ENCODE measurements at regions not wholly inside any gene's neighbourhood (a gene's known extent, or its start where the extent isn't known, plus 50 kb on each side); places are given as distances from the start of the nearest gene placed in this dataset.

DNA sequence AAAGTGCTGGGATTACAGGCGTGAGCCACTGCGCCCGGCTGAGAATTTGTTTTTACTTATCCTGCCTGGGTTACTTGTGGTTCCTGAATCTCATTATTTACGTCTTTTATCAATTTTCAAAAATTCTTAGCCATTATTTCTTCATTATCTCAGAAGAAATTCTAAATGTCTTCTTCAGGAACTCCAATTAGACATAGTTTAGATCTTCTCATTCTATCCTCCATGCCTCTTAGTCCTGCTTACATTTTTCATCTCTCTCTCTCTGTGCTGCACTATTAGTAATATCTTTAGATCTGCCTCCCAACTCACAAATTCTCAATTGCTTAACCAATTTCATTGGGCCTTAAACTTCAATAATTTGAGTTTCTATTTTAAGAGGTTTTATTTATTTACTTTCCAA lies 124.4 kb upstream of the MRPS22 start:
- H3K4me1 ChIP-seq (ENCODE audit: control insufficient read depth, insufficient read depth, low read length), result no peaks in the 10 kb centered on the region
- POLR2A ChIA-PET, result no interaction called here
- no peak overlapping the region for H3K4me3 ChIP-seq (ENCODE audit: low read depth in 2 of 2, low read length in 2 of 2)
- in situ Hi-C loops (cut with HindIII; ENCODE audit: low pct_unique_long_range_greater_than_20kb, low sequenced_read_pairs), result no loop called here
- no peaks in the 10 kb centered on the region for H3K36me3 ChIP-seq (ENCODE audit: control insufficient read depth, insufficient read depth, low read length)
- intact Hi-C loops (cut with micrococcal nuclease; ENCODE audit: unreplicated experiment), result no loop called here
- no peak overlapping the region for H3K27ac ChIP-seq (ENCODE audit: low read length)
- no peak for DNase-seq (ENCODE audit: low read depth, low spot score)
- CTCF ChIA-PET, result no interaction called here
- no peaks in the 10 kb centered on the region for H3K27me3 ChIP-seq (ENCODE audit: control insufficient read depth, insufficient read depth, low read length)
- no TSS peak for BruUV-seq (replicated peaks)
- TF ChIP-seq TCF7L2 (IDR thresholded peaks at IDR 0.05; ENCODE audit: low read depth, low read length) (no peak), POLR2AphosphoS5 (IDR thresholded peaks at IDR 0.05; ENCODE audit: low read depth, low read length) (no peak), CTCF (IDR thresholded peaks at IDR 0.05) (no peak), SIN3A (IDR thresholded peaks at IDR 0.05; ENCODE audit: borderline replicate concordance, insufficient read depth, low read depth, low read length) (no peak)
- TF ChIP-seq, protein P1, sequence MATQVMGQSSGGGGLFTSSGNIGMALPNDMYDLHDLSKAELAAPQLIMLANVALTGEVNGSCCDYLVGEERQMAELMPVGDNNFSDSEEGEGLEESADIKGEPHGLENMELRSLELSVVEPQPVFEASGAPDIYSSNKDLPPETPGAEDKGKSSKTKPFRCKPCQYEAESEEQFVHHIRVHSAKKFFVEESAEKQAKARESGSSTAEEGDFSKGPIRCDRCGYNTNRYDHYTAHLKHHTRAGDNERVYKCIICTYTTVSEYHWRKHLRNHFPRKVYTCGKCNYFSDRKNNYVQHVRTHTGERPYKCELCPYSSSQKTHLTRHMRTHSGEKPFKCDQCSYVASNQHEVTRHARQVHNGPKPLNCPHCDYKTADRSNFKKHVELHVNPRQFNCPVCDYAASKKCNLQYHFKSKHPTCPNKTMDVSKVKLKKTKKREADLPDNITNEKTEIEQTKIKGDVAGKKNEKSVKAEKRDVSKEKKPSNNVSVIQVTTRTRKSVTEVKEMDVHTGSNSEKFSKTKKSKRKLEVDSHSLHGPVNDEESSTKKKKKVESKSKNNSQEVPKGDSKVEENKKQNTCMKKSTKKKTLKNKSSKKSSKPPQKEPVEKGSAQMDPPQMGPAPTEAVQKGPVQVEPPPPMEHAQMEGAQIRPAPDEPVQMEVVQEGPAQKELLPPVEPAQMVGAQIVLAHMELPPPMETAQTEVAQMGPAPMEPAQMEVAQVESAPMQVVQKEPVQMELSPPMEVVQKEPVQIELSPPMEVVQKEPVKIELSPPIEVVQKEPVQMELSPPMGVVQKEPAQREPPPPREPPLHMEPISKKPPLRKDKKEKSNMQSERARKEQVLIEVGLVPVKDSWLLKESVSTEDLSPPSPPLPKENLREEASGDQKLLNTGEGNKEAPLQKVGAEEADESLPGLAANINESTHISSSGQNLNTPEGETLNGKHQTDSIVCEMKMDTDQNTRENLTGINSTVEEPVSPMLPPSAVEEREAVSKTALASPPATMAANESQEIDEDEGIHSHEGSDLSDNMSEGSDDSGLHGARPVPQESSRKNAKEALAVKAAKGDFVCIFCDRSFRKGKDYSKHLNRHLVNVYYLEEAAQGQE (IDR thresholded peaks at IDR 0.05; ENCODE audit: insufficient read depth in 1 of 2, low read depth in 2 of 2, low read length in 1 of 2), result no peak
- ATAC-seq, result no peak
- no peaks in the 10 kb centered on the region for H3K9me3 ChIP-seq (ENCODE audit: control insufficient read depth, insufficient read depth, low read depth, low read length)

DNA sequence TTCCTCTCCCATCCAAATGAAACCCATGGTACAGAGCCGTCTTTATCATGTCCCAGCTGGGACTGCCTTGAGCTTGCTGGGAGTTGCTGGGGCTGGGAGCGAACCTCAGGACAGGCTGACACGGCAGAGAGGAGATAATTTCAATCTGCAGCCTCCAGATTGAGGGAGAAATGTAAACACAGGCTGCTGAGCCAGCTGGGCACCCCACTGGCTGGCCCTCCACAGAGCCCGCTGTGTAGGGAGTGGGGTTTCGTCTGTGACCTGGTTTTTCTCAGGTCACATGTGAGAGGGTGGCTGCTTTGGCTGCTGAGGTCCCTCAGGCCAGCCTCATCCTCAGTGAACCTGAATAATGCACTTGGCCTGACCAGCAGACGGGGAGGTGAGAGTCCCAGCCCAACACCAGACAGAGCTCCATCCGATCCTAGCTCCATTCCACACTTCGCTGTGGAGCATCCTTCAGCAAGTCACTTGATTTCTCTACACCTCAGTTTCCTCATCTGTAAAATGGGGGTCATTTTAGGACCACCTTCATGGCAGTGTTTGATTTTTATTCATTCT lies 121.6 kb upstream of the MRPS22 start:
- intact Hi-C loops (cut with micrococcal nuclease; ENCODE audit: unreplicated experiment) (no loop called here), in situ Hi-C loops (cut with HindIII; ENCODE audit: low pct_unique_long_range_greater_than_20kb, low sequenced_read_pairs) (no loop called here)
- Histone ChIP-seq H3K27me3 (ENCODE audit: control insufficient read depth, insufficient read depth, low read length) (no peaks in the 10 kb centered on the region), H3K9me3 (ENCODE audit: control insufficient read depth, insufficient read depth, low read depth, low read length) (no peaks in the 10 kb centered on the region), H3K36me3 (ENCODE audit: control insufficient read depth, insufficient read depth, low read length) (no peaks in the 10 kb centered on the region), H3K4me3 (ENCODE audit: low read depth in 2 of 2, low read length in 2 of 2) (no peak overlapping the region), H3K27ac (ENCODE audit: low read length) (no peak overlapping the region), H3K4me1 (ENCODE audit: control insufficient read depth, insufficient read depth, low read length) (no peaks in the 10 kb centered on the region)
- TF ChIP-seq CTCF (IDR thresholded peaks at IDR 0.05), result no peak
- TF ChIP-seq TCF7L2 (IDR thresholded peaks at IDR 0.05; ENCODE audit: low read depth, low read length), result no peak
- TF ChIP-seq, protein P1 (IDR thresholded peaks at IDR 0.05; ENCODE audit: insufficient read depth in 1 of 2, low read depth in 2 of 2, low read length in 1 of 2), result no peak
- no peak for TF ChIP-seq SIN3A (IDR thresholded peaks at IDR 0.05; ENCODE audit: borderline replicate concordance, insufficient read depth, low read depth, low read length)
- TF ChIP-seq POLR2AphosphoS5 (IDR thresholded peaks at IDR 0.05; ENCODE audit: low read depth, low read length), result no peak
- POLR2A ChIA-PET, result no interaction called here
- CTCF ChIA-PET, result interaction anchor here (0.6 kb wide), 1 partner anchor 301 kb away, joined by 3 read pairs; no protein-coding TSS in a partner anchor
- no peak for DNase-seq (ENCODE audit: low read depth, low spot score)
- BruUV-seq (replicated peaks), result no TSS peak
- ATAC-seq, result no peak

All from Panc1 (cell line).